H1 (cell line): ENCODE measurements at regions not wholly inside any gene's neighbourhood (a gene's known extent, or its start where the extent isn't known, plus 50 kb on each side); places are given as distances from the start of the nearest gene placed in this dataset.

Experiments used
- BRCA1 ChIP-seq: IDR thresholded peaks from 2 replicates; pipeline ENCODE4 v1.6.1; 2012; ENCODE audit warnings: low read depth, low read length, improper control_type of control experiment
- EP300 ChIP-seq, 2 experiments: IDR thresholded peaks; 1 replicate in 1 of 2; 2 replicates in 1 of 2; pipeline ENCODE4 v1.6.1; 2011 to 2012; ENCODE audit warnings: low read depth in 2 of 2, low read length in 2 of 2, mild to moderate bottlenecking in 2 of 2, borderline replicate concordance in 1 of 2, inconsistent platforms in 1 of 2, moderate library complexity in 1 of 2
- POLR2AphosphoS5 ChIP-seq: IDR thresholded peaks from 2 replicates; pipeline ENCODE4 v1.6.1; 2011; ENCODE audit warnings: low read depth, low read length
- RNF2 ChIP-seq: fragments of 200-900, 300-1000 bp; sonication (generic); IDR thresholded peaks from 2 replicates; pipeline ENCODE4 v1.7.1; 2016; ENCODE audit warnings: borderline replicate concordance, low read depth, mild to moderate bottlenecking, antibody characterized with exemption, low read length; ENCODE audit not compliant: poor library complexity, severe bottlenecking; ENCODE audit errors: missing control alignments
- TBP ChIP-seq: IDR thresholded peaks from 2 replicates; pipeline ENCODE4 v1.6.1; 2011; ENCODE audit warnings: low read depth, low read length, improper control_type of control experiment
- TEAD4 ChIP-seq: IDR thresholded peaks from 2 replicates; pipeline ENCODE4 v1.6.1; 2012; ENCODE audit warnings: low read depth, low read length, inconsistent platforms, mixed read lengths
- TF ChIP-seq, protein P1 (sequence below), 3 experiments: IDR thresholded peaks; 1 replicate in 2 of 3; 2 replicates in 1 of 3; pipeline versions ENCODE4 v1.5.1 to v1.6.1; 2011; ENCODE audit warnings: low read length in 3 of 3, mild to moderate bottlenecking in 3 of 3, inconsistent platforms in 2 of 3, low read depth in 1 of 3, moderate library complexity in 1 of 3; ENCODE audit not compliant: insufficient read depth in 1 of 3; ENCODE audit errors: control extremely low read depth in 1 of 3
- TF ChIP-seq, protein P2 (sequence below): IDR thresholded peaks from 2 replicates; pipeline ENCODE4 v1.6.1; 2011; ENCODE audit warnings: low read depth, mild to moderate bottlenecking, low read length; ENCODE audit not compliant: insufficient read depth
- TF ChIP-seq, protein P3 (sequence below): IDR thresholded peaks from 2 replicates; pipeline ENCODE4 v1.6.1; 2012; ENCODE audit warnings: low read length, inconsistent platforms

DNA sequence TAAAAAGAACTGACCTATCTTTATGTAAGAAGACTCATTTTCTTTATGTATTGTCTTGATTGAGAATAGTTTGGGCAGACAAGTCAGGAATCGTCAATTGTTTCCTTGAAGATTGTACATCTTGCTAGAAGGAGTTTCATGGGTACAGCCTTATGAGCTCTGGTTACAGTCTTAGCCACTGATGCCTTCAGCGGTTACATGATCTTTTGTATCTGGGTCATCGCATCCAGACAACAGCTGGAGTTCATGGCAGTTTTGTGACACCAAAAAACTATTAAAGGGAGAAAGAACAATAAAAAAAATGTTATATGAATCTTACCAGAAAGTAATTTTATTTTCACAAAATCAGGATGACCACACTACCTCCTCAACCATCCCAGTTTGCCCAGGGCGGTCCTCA lies 520.5 kb upstream of the CDH7 start:
- TF ChIP-seq, protein P1, sequence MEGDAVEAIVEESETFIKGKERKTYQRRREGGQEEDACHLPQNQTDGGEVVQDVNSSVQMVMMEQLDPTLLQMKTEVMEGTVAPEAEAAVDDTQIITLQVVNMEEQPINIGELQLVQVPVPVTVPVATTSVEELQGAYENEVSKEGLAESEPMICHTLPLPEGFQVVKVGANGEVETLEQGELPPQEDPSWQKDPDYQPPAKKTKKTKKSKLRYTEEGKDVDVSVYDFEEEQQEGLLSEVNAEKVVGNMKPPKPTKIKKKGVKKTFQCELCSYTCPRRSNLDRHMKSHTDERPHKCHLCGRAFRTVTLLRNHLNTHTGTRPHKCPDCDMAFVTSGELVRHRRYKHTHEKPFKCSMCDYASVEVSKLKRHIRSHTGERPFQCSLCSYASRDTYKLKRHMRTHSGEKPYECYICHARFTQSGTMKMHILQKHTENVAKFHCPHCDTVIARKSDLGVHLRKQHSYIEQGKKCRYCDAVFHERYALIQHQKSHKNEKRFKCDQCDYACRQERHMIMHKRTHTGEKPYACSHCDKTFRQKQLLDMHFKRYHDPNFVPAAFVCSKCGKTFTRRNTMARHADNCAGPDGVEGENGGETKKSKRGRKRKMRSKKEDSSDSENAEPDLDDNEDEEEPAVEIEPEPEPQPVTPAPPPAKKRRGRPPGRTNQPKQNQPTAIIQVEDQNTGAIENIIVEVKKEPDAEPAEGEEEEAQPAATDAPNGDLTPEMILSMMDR (IDR thresholded peaks at IDR 0.05; ENCODE audit: control extremely low read depth in 1 of 3, insufficient read depth in 1 of 3, low read depth in 1 of 3, low read length in 3 of 3) = no peak
- no peak for TF ChIP-seq BRCA1
- TF ChIP-seq, protein P2, sequence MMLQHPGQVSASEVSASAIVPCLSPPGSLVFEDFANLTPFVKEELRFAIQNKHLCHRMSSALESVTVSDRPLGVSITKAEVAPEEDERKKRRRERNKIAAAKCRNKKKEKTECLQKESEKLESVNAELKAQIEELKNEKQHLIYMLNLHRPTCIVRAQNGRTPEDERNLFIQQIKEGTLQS = no peak
- TF ChIP-seq EP300 (IDR thresholded peaks at IDR 0.05; ENCODE audit: borderline replicate concordance in 1 of 2, low read depth in 2 of 2, low read length in 2 of 2) = no peak
- no peak for TF ChIP-seq POLR2AphosphoS5
- TF ChIP-seq TEAD4 = no peak
- TF ChIP-seq RNF2 = no peak
- TF ChIP-seq, protein P3, sequence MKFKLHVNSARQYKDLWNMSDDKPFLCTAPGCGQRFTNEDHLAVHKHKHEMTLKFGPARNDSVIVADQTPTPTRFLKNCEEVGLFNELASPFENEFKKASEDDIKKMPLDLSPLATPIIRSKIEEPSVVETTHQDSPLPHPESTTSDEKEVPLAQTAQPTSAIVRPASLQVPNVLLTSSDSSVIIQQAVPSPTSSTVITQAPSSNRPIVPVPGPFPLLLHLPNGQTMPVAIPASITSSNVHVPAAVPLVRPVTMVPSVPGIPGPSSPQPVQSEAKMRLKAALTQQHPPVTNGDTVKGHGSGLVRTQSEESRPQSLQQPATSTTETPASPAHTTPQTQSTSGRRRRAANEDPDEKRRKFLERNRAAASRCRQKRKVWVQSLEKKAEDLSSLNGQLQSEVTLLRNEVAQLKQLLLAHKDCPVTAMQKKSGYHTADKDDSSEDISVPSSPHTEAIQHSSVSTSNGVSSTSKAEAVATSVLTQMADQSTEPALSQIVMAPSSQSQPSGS = no peak
- no peak for TF ChIP-seq TBP
